Parathyroid adenoma (tissue), 2 donors: ENCODE measurements at regions not wholly inside any gene's neighbourhood (a gene's known extent, or its start where the extent isn't known, plus 50 kb on each side); places are given as distances from the start of the nearest gene placed in this dataset.

Experiments used
- H2AFZ ChIP-seq: fragments of 300-600 bp; sonication (generic); one replicate; pipeline ENCODE4 v1.7.0; 2017; ENCODE audit warnings: antibody characterized with exemption, mild to moderate bottlenecking
- H3K27ac ChIP-seq: fragments of 300-600 bp; sonication (generic); one replicate; pipeline ENCODE4 v1.7.0; 2017
- H3K27me3 ChIP-seq: fragments of 300-600 bp; sonication (generic); one replicate; pipeline ENCODE4 v1.7.0; 2017; ENCODE audit warnings: low read length; ENCODE audit not compliant: control insufficient read depth, insufficient read depth
- H3K36me3 ChIP-seq: fragments of 300-600 bp; sonication (generic); one replicate; pipeline ENCODE4 v1.7.0; 2017; ENCODE audit warnings: low read length; ENCODE audit not compliant: control insufficient read depth, insufficient read depth
- H3K4me1 ChIP-seq: fragments of 300-600 bp; sonication (generic); one replicate; pipeline ENCODE4 v1.7.0; 2017; ENCODE audit warnings: control low read depth
- H3K4me2 ChIP-seq: fragments of 300-600 bp; sonication (generic); one replicate; pipeline ENCODE4 v1.7.0; 2017; ENCODE audit warnings: low read length
- H3K4me3 ChIP-seq: fragments of 300-600 bp; sonication (generic); one replicate; pipeline ENCODE4 v1.7.0; 2017; ENCODE audit warnings: low read depth, low read length
- H3K79me2 ChIP-seq: fragments of 300-600 bp; sonication (generic); one replicate; pipeline ENCODE4 v1.7.0; 2017; ENCODE audit warnings: control low read depth
- H3K9ac ChIP-seq: fragments of 300-600 bp; sonication (generic); one replicate; pipeline ENCODE4 v1.7.0; 2017; ENCODE audit warnings: mild to moderate bottlenecking
- H3K9me3 ChIP-seq: fragments of 300-600 bp; sonication (generic); one replicate; pipeline ENCODE4 v1.7.0; 2017; ENCODE audit warnings: low read length; ENCODE audit not compliant: control insufficient read depth
- TF ChIP-seq, protein P1 (sequence below): fragments of 300-600 bp; sonication (generic); IDR thresholded peaks from one replicate; pipeline ENCODE4 v1.7.0; 2017; ENCODE audit warnings: antibody characterized with exemption, mild to moderate bottlenecking
- donor health status: primary hyperparathyroidism.

DNA sequence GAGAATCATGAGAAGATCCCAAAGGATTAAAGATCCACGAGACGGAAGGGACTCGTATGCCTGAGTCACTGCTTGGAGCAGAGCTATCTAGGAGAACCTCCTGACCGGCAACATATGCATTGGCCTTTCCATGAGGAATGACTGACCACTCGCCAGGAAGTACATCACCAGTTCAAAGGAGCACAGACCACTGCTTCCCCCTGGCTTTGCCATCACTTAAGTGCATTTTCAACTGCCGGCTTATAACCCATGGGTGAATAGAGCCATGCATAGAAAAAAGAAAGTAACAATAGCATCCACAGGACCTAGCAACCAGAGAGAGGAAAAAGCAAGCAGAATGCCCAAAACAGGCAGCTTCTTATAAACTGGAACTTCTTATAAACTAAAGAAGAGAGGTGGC, 98.3 kb upstream of the ZC3H12C start:
- no peaks in the 10 kb centered on the region for H3K27me3 ChIP-seq
- H3K4me3 ChIP-seq: no peak overlapping the region
- no peak overlapping the region for H2AFZ ChIP-seq
- H3K79me2 ChIP-seq: no peaks in the 10 kb centered on the region
- H3K9ac ChIP-seq: no peak overlapping the region
- H3K4me1 ChIP-seq: no peaks in the 10 kb centered on the region
- H3K27ac ChIP-seq: no peak overlapping the region
- no peak overlapping the region for H3K4me2 ChIP-seq
- TF ChIP-seq, protein P1, sequence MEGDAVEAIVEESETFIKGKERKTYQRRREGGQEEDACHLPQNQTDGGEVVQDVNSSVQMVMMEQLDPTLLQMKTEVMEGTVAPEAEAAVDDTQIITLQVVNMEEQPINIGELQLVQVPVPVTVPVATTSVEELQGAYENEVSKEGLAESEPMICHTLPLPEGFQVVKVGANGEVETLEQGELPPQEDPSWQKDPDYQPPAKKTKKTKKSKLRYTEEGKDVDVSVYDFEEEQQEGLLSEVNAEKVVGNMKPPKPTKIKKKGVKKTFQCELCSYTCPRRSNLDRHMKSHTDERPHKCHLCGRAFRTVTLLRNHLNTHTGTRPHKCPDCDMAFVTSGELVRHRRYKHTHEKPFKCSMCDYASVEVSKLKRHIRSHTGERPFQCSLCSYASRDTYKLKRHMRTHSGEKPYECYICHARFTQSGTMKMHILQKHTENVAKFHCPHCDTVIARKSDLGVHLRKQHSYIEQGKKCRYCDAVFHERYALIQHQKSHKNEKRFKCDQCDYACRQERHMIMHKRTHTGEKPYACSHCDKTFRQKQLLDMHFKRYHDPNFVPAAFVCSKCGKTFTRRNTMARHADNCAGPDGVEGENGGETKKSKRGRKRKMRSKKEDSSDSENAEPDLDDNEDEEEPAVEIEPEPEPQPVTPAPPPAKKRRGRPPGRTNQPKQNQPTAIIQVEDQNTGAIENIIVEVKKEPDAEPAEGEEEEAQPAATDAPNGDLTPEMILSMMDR: no peak
- H3K9me3 ChIP-seq: no peaks in the 10 kb centered on the region
- H3K36me3 ChIP-seq: no peaks in the 10 kb centered on the region

DNA sequence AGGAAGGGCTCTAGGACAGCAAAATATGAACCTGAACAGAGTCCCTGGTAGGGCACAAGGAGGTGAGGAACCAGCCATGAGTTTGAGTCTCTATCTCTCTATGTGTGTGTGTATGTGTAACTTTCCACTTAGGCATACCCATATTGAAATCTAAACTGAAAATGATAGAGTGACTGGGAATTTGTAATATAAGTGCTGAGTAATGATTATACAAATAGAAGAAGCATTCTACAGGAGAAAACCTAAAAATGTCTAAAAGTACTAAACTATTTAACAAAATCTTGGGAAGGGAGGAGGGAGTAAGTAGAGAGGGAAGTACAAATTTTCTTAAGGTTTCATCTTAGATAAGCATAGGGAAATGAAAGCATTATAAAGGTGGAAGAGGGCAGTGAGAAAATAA, 97.1 kb upstream of the ZC3H12C start:
- H3K36me3 ChIP-seq: no peaks in the 10 kb centered on the region
- no peaks in the 10 kb centered on the region for H3K9me3 ChIP-seq
- TF ChIP-seq, protein P1: no peak
- no peak overlapping the region for H3K27ac ChIP-seq
- H3K9ac ChIP-seq: no peak overlapping the region
- no peaks in the 10 kb centered on the region for H3K27me3 ChIP-seq
- H3K79me2 ChIP-seq: no peaks in the 10 kb centered on the region
- no peak overlapping the region for H2AFZ ChIP-seq
- H3K4me1 ChIP-seq: no peaks in the 10 kb centered on the region
- no peak overlapping the region for H3K4me3 ChIP-seq
- no peak overlapping the region for H3K4me2 ChIP-seq

DNA sequence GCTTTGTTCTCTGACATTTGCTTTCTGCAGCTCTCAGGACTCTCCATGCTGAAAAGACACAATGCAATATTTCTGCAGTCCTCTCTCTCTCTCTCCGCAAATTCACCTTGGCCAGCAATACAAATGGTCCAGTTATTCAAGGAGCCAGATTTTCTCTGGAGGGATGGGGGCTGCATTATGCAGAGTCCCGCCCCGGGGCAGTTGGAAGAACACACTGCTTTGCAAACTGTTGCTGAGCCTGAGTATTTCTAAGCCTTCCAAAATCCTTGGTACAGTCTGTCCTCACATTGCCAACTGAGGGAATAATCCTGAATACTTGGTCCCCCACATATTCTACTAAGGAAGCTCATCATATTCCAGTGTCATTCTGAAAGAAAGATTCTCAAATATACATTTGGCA, 94.3 kb upstream of the ZC3H12C start:
- no peak overlapping the region for H3K4me2 ChIP-seq
- H2AFZ ChIP-seq: no peak overlapping the region
- no peaks in the 10 kb centered on the region for H3K36me3 ChIP-seq
- no peak overlapping the region for H3K4me3 ChIP-seq
- TF ChIP-seq, protein P1: no peak
- no peak overlapping the region for H3K9ac ChIP-seq
- no peaks in the 10 kb centered on the region for H3K9me3 ChIP-seq
- H3K4me1 ChIP-seq: no peaks in the 10 kb centered on the region
- H3K27ac ChIP-seq: no peak overlapping the region
- no peaks in the 10 kb centered on the region for H3K79me2 ChIP-seq
- no peaks in the 10 kb centered on the region for H3K27me3 ChIP-seq

DNA sequence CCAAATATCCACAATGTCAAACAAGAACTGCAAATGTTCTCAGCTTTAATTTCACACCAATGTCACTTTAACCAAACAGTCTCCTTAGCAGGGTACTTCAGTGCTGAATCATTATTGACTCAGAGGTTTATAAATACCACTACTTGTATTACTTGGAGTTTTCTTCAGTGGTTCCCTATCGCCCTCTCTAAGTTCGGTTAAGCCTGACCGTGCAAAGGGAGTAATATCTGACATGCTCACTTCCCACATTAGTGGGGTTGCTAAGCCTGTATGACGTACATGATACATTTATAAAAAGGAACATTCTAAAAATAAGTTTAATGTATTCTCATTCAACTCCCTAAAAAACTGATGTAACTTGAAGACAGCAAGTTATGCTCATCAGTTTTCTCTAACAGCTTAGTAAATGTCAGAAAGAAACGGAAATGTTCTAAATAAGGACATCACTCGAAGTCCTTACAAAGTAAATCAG, 93.1 kb upstream of the ZC3H12C start:
- H3K4me3 ChIP-seq: no peak overlapping the region
- H3K27me3 ChIP-seq: no peaks in the 10 kb centered on the region
- no peak overlapping the region for H3K9ac ChIP-seq
- TF ChIP-seq, protein P1: no peak
- H3K9me3 ChIP-seq: no peaks in the 10 kb centered on the region
- no peak overlapping the region for H3K27ac ChIP-seq
- no peaks in the 10 kb centered on the region for H3K79me2 ChIP-seq
- no peaks in the 10 kb centered on the region for H3K4me1 ChIP-seq
- no peak overlapping the region for H2AFZ ChIP-seq
- no peaks in the 10 kb centered on the region for H3K36me3 ChIP-seq
- no peak overlapping the region for H3K4me2 ChIP-seq

DNA sequence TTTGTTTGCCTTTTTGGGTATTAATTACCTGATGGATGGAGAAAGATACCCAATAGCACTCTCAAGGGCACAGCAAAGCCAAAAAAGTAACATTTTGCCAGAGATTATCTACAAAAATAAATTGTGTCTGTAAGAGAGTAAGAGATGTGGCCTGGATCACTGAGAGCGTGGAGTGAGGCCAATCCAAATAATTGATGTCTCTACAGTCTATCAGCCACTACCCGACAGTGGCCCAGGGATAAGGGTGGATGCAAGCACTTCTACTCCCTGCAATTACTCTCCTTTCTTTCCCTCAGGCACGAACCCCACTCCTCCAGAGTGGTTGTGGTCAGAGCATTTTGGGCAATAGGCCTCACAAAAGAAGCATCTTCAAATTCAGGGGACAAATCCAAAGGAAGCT, 92.3 kb upstream of the ZC3H12C start:
- Histone ChIP-seq H3K4me3 (no peak overlapping the region), H3K4me2 (no peak overlapping the region), H3K27ac (no peak overlapping the region), H3K9ac (no peak overlapping the region), H3K79me2 (no peaks in the 10 kb centered on the region), H3K4me1 (no peaks in the 10 kb centered on the region), H2AFZ (no peak overlapping the region), H3K36me3 (no peaks in the 10 kb centered on the region), H3K9me3 (no peaks in the 10 kb centered on the region), H3K27me3 (no peaks in the 10 kb centered on the region)
- TF ChIP-seq, protein P1: no peak
